Stimulated activated CD4-positive, alpha-beta T cell treated with anti-CD3 and anti-CD28 coated beads, Interleukin-12 subunit alpha, Interleukin-12 subunit beta, amount 100 ng/mL, for 24 hours (primary cell): ENCODE measurements at regions not wholly inside any gene's neighbourhood (a gene's known extent, or its start where the extent isn't known, plus 50 kb on each side); places are given as distances from the start of the nearest gene placed in this dataset.

Experiments
- DNase-seq, 2 experiments: peaks; one replicate each; pipeline ENCODE4 v3.0.0-alpha.2; 2020; ENCODE audit warnings: low read depth in 2 of 2

GRCh38 chr13:22226086-22226485 lies 555.2 kb downstream of the FGF9 start:
- DNase-seq, result no peak

DNA sequence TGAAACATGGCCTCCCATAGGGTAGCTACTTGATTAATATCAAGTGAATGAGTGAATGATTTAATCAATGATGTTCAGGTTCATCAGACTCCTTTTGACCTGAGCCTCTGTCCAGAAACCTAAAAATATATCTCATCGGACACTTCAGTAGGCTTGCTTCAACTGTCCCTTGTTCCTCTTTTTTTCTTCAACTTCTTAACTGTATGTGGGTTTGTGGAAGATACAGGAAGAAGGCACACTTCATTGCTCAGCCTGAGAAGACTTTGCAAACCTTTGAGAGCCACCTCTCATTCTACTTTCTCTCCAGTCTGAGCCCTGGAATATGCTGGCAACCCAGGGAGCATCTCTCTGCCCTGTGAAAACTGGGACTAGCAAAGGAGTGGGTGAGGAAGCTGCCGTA lies 557.0 kb downstream of the FGF9 start:
- no peak for DNase-seq

- DNase-seq, result no peak
These were observed 559.0 kb downstream of the FGF9 start for GRCh38 chr13:22229916-22230315.

DNA sequence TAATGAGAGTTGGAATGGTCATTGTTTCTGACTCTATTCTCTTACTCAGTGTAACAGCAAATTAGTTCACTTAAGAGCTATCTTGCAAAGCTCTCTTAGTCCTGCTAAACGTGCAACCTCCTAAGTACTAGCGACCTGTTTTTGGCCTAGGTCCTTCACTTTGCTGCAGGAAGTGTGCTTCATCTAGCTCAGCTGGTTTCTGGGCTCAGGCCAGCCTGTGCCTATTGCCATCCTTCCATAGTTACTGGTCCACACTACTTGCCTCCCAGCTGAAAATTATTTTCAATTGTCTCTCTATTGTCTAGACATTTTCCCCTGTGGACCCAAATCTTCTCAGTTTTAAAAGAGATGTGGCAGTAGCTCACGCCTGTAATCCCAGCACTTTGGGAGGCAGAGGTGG lies 561.3 kb downstream of the FGF9 start:
- DNase-seq, result no peak

- DNase-seq, result no peak
These were observed 564.5 kb downstream of the FGF9 start for GRCh38 chr13:22235285-22235949.

GRCh38 chr13:22235950-22236290 lies 565.0 kb downstream of the FGF9 start:
- DNase-seq, result no peak

DNA sequence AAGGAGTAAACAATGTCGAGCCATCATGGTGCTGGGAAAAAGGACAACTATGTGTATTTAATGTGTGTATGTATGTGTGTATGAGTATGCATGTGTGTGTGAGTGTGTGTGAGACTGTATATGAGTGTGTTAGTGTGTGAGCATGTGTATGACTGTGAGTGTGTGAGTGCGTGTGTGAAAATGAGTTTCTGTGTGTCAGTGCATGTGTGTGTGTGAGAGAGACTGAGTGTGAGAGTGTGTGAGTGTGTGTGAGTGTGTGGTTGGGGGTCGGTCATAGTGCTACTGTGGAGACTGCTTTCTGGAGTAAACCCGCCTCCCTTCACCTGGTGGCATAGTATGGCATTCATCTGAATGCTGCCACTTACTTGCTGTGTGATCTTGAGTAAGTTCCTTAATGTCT lies 567.4 kb downstream of the FGF9 start:
- no peak for DNase-seq

DNA sequence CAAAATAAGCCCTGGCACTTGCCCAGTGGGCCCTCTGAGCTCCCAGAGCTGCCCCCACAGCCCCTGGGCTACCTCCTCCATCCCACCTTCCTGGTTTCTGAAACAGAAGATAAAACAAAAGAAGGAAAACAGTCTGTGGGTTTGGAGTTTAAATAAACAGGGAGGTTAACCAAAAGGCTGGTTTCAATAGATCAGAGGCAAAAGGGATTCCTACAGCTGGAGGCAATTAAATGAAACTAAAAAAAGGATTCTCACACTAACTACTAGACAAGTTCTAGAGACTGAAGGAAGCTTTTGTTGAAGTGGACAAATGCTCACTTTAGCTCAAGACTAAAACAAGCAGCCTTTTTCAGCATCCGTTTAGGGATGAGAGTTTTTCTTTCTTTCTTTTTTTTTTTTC lies 569.8 kb downstream of the FGF9 start:
- DNase-seq, result no peak

DNA sequence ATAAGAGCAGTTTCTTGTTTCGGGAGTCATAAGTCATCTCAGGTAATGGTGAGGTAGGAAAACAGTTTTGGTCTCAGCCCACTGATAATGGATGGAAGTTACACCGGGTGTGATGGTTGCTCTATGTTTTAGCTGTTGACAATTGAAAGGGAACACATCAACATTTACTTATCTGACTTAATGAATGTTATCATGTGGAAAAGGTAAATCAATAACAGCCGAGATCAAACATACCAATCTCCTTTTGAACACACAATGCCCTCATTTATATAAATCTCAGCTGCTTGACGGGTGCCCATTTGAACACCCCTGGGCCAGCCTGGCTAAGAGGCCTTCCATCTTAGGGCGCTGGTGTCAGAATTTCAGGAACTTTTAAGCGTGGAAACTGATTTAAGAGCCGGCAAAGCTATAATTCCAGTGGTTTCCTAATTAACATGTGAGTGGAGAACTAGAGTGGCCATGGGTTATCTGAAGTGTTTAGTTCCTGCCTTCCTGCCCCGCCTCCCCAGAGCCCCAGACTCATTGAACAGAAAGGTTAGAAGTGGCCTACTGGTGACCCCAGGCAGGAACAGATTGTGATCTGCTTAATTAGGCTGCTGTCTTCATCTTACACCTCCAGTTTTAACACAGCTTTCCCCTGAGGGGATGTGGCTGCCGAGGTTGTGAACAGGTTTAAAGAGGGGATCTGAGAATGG lies 572.7 kb downstream of the FGF9 start:
- DNase-seq, result no peak

GRCh38 chr13:22252281-22252830 lies 581.5 kb downstream of the FGF9 start:
- DNase-seq, result no peak

DNA sequence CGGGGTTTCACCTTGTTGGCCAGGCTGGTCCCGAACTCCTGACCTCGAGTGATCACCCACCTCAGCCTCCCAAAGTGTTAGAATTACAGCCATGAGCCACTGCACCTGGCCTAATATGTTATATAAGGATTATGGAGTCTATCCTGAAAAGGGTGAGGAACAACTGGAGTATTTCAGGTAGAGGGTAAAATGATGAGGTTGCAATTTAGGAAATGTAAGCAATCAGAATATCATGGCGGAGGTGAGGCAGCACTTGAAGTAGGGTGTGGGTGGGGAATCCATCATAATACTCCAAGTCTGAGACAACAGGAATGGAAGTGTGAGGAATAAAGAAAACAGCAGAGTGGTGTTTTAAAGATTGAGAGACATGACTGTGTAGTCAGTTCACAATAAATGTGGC lies 582.2 kb downstream of the FGF9 start:
- no peak for DNase-seq

GRCh38 chr13:22256111-22256639 lies 585.3 kb downstream of the FGF9 start:
- no peak for DNase-seq

DNA sequence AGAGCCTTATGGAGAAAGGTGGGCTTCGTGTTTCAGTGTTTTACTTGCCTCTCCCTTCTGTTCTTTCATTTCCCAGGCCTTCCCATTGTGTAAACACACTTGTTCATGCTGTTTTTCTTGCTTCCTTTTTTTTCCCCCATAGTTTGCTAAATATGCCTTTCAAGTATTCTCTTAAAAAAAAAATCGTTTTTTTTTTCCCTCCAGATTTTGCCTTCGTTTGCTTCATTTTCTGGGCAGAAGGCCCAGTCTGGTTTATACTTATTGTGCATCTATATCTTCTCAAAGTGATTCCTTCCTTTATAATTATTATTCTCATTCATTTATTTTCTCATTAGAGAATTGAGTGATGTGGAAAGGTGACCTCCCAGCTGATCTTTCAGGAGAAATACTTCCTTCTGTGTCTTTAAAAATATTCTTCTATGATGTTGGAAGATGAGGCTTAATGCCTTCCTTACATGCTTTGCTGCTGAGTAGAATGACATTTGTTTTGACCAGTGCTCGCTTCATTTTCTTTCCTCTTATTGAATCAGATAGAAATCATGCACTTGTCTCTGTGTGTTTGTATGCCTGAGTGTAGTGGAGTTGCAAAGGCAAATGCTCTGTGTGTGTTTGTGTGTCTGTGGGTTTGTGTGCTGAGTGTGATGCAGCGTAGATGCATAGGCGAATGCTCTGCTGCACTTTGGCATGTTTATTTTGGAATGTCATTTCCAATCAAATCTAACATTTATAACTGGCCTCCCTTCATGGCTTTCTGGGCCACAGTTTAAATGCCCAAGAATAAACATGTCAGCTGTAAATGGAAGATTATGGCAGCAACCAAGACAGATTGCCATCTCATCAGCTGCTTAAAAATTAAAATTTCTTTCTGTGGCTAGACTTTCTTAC lies 591.4 kb downstream of the FGF9 start:
- DNase-seq, result no peak

- no peak for DNase-seq
These were observed 592.3 kb downstream of the FGF9 start for GRCh38 chr13:22263185-22263584.

- no peak for DNase-seq
These were observed 594.7 kb downstream of the FGF9 start for GRCh38 chr13:22265563-22265962.

DNA sequence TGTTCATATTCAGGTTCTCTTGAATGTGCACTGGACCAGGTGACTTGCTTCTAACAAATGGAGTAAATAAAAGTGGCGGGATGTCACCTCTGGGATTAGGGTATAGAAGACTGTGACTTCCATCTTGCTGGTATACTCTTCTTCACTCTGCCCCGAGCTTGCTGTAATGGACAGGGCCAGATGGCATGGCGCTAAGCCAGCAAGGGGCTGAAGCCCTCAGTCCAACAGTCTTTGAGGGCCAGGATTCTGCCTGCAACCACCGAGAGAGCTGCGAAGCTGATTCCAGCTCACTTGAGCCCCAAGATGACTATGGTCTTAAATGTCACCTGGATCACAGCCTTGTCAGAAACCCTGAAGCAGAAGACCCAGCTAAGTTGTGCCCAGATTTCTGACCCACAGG lies 600.0 kb downstream of the FGF9 start:
- no peak for DNase-seq

- DNase-seq, result no peak
These were observed 601.0 kb downstream of the FGF9 start for GRCh38 chr13:22271903-22272302.

DNA sequence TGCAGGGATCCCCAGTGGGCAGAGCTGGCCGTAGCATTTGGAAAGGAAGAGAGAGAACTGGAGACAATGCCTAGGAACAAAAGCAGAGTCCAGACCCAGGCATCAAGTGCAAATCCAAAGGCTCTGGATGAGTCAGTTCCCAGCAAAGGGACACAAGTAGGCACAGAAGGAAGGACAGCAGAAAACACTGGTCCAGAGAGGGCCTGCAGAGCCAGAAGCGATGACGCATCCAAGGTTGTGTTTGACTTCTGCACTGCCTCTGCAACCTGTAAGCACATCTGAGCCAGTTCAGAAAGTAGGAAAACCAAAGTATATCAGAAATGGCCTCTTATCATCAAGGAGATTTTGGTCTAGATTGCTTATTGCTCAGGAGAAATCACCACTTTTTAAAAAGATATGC lies 604.5 kb downstream of the FGF9 start:
- no peak for DNase-seq

DNA sequence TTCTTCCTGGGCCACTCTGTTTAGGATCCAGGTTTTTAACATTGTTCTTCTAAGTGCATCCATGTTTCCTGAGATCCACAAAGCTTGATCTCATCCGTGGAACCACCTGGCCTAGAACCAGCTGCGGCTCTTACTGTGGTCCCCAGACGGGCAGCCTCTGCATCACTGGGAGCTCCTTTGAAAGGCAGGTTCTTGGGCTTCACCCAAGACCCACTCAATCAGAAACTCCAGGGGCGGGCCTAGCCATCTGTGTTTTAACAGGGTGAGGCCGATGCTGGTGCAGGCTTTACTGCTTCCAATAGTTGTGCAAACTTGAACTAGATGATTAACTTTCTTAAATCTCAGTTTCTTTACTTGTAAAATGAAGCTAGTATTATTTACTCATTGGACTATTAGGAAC lies 605.7 kb downstream of the FGF9 start:
- DNase-seq, result no peak

DNA sequence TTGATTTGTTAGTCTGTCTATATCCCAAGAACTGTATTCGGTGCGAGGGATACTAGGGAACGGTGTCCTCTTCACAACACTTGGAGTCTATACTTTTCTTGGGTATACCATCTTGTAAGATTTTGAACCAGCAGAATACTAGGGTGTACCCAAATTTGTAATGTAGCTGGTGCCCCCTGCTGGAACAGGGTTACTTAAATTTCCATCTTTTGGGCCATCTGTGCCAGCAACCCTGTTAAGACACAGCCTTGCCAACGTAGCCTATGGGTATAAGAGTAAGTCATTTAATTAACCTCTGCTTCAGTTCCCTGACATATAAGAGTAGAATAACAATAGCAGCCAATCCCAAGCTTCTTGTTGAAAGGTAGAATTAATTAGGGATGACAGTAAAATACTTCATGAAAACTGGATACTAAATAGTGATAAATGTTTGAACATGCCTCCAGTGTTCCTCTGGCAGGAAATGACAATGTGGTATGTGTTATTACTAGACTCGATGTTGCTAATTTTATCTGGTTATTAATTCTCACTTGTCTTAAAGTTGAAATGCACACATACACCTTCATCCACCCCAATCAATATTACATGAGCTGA lies 607.6 kb downstream of the FGF9 start:
- DNase-seq, result peak; percentile 20 to 59

GRCh38 chr13:22285867-22286266 lies 615.0 kb downstream of the FGF9 start:
- no peak for DNase-seq

- no peak for DNase-seq
These were observed 615.5 kb downstream of the FGF9 start for GRCh38 chr13:22286338-22286737.
